CD14-positive monocyte (primary cell): ENCODE measurements at regions not wholly inside any gene's neighbourhood (a gene's known extent, or its start where the extent isn't known, plus 50 kb on each side); places are given as distances from the start of the nearest gene placed in this dataset.

Experiments used
- DNase-seq, 3 donors: peaks; one replicate each; pipeline ENCODE4 v3.0.0-alpha.2; 2011 to 2022
- H2AFZ ChIP-seq: 2 replicates; pipeline ENCODE4 v1.6.0; 2012; ENCODE audit warnings: mild to moderate bottlenecking, low read depth, low read length, inconsistent platforms; ENCODE audit not compliant: insufficient read depth, poor library complexity, severe bottlenecking
- H3K27ac ChIP-seq, 2 donors: 1 replicate in 1 of 2; 2 replicates in 1 of 2; pipeline ENCODE4 v1.5.1; 2012 to 2013; ENCODE audit warnings: low read length in 2 of 2, control low read depth in 1 of 2, inconsistent platforms in 1 of 2, low read depth in 1 of 2, mild to moderate bottlenecking in 1 of 2
- H3K27me3 ChIP-seq, 2 donors: one replicate each; pipeline versions ENCODE4 v1.6.0 to v1.6.1; 2011 to 2013; ENCODE audit warnings: low read length in 2 of 2; ENCODE audit not compliant: control insufficient read depth in 2 of 2, insufficient read depth in 2 of 2
- H3K36me3 ChIP-seq, 2 donors: replicated peaks in 1 of 2; 1 replicate in 1 of 2; 2 replicates in 1 of 2; pipeline versions ENCODE4 v1.5.1 to v1.6.1; 2012 to 2013; ENCODE audit warnings: low read length in 2 of 2, control low read depth in 1 of 2, inconsistent platforms in 1 of 2, mild to moderate bottlenecking in 1 of 2; ENCODE audit not compliant: insufficient read depth in 2 of 2, control insufficient read depth in 1 of 2
- H3K4me1 ChIP-seq, 2 donors: 1 replicate in 1 of 2; 2 replicates in 1 of 2; pipeline versions ENCODE4 v1.5.1 to v1.6.1; 2012 to 2013; ENCODE audit warnings: low read length in 2 of 2, control low read depth in 1 of 2, inconsistent platforms in 1 of 2, mild to moderate bottlenecking in 1 of 2, moderate library complexity in 1 of 2; ENCODE audit not compliant: insufficient read depth in 2 of 2, control insufficient read depth in 1 of 2
- H3K4me2 ChIP-seq: replicated peaks from 2 replicates; pipeline ENCODE3; 2012; ENCODE audit warnings: low read length, moderate library complexity, mild to moderate bottlenecking; ENCODE audit not compliant: poor library complexity, severe bottlenecking; ENCODE audit errors: extremely low read depth
- H3K4me3 ChIP-seq, 3 experiments: fragments of 200-600 bp in 1 of 3; sonication (generic) in 1 of 3; replicated peaks in 1 of 3; 1 replicate in 2 of 3; 2 replicates in 1 of 3; pipeline ENCODE4 v1.5.1; 2011 to 2013; ENCODE audit warnings: low read length in 3 of 3, mild to moderate bottlenecking in 3 of 3, control low read depth in 2 of 3, low read depth in 2 of 3, inconsistent platforms in 1 of 3, moderate library complexity in 1 of 3
- H3K79me2 ChIP-seq: 2 replicates; pipeline ENCODE4 v1.6.0; 2012; ENCODE audit warnings: mild to moderate bottlenecking, control low read depth, inconsistent platforms, low read length, moderate library complexity; ENCODE audit not compliant: insufficient read depth
- H3K9ac ChIP-seq: 2 replicates; pipeline ENCODE4 v1.6.0; 2017; ENCODE audit warnings: low read length, mild to moderate bottlenecking; ENCODE audit not compliant: insufficient read depth, poor library complexity, severe bottlenecking
- H3K9me3 ChIP-seq, 2 donors: replicated peaks in 1 of 2; 1 replicate in 1 of 2; 2 replicates in 1 of 2; pipeline versions ENCODE4 v1.5.1 to v1.6.1; 2012 to 2013; ENCODE audit warnings: low read length in 2 of 2, control low read depth in 1 of 2; ENCODE audit not compliant: control insufficient read depth in 1 of 2, insufficient read depth in 1 of 2
- H4K20me1 ChIP-seq: 2 replicates; pipeline ENCODE4 v1.6.0; 2012; ENCODE audit warnings: mild to moderate bottlenecking, low read length, control low read depth, moderate library complexity; ENCODE audit not compliant: insufficient read depth
- H3K27ac Mint-ChIP-seq, 7 donors: one replicate each; pipeline ENCODE4 v1.8.0; 2020; ENCODE audit warnings: mild to moderate bottlenecking in 7 of 7, mixed read lengths in 7 of 7, moderate library complexity in 6 of 7, inconsistent platforms in 2 of 7
- H3K27me3 Mint-ChIP-seq, 3 donors: one replicate each; pipeline ENCODE4 v1.8.0; 2021 to 2022; ENCODE audit warnings: low read depth in 3 of 3, mild to moderate bottlenecking in 3 of 3, mixed read lengths in 3 of 3, moderate library complexity in 3 of 3, inconsistent platforms in 1 of 3
- H3K36me3 Mint-ChIP-seq, 2 donors: one replicate each; pipeline ENCODE4 v1.8.0; 2020; ENCODE audit warnings: mixed read lengths in 2 of 2, inconsistent platforms in 1 of 2, mild to moderate bottlenecking in 1 of 2
- H3K4me1 Mint-ChIP-seq: one replicate; pipeline ENCODE4 v1.8.0; 2020; ENCODE audit warnings: mild to moderate bottlenecking, mixed read lengths
- H3K4me3 Mint-ChIP-seq, 2 donors: one replicate each; pipeline ENCODE4 v1.8.0; 2020; ENCODE audit warnings: mild to moderate bottlenecking in 2 of 2, mixed read lengths in 2 of 2, moderate library complexity in 1 of 2
- H3K9me3 Mint-ChIP-seq, 7 donors: one replicate each; pipeline ENCODE4 v1.8.0; 2020 to 2022; ENCODE audit warnings: mixed read lengths in 7 of 7, mild to moderate bottlenecking in 6 of 7, moderate library complexity in 6 of 7, inconsistent platforms in 2 of 7
- WGBS: methylation state at CpG from one replicate; pipeline ENCODE4 v1.1.5; 2013; ENCODE audit warnings: missing lambda C conversion rate; ENCODE audit not compliant: insufficient coverage; 5-methylcytosine and 5-hydroxymethylcytosine counted together
- intact Hi-C, 2 donors: fragments of 100-400 bp; cut with micrococcal nuclease; formaldehyde crosslinking; loops; one replicate each; pipeline versions ENCODE4 v1.15.0 to v1.15.1; 2023
- TF ChIP-seq, protein P1 (sequence below): fragments of 200-600 bp; IDR thresholded peaks from one replicate; pipeline ENCODE4 v1.8.0; 2022; ENCODE audit warnings: antibody characterized with exemption, mild to moderate bottlenecking

DNA sequence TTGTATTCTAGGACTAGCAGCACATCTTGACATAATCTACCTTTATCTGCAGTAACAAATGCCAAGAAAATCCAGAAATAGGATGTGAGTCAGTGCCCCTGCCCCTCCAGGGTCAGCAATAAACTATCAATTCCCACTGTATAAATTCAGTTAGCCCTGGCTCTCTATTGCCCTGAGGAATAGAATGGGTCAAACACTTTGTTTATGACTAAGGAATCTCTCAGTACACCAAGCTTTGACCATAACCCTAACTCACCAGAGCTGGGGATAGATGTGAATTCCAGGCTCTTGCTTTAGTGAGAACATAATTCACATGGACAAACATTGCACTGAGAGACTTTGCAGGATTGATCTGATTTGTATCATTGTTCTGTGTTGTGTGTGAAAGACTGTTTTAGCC is 82.3 kb downstream of the CXXC4 start:
- no peak overlapping the region for H2AFZ ChIP-seq
- H3K9me3 ChIP-seq: no peaks in the 10 kb centered on the region
- DNase-seq: no peak
- Mint-ChIP-seq H3K27me3 (no peaks in the 10 kb centered on the region), H3K9me3 (peaks cover 0 to 4% (median 0%) of the 10 kb centered on the region in 7 donors), H3K27ac (no peak overlapping the region), H3K4me3 (no peak overlapping the region), H3K4me1 (no peaks in the 10 kb centered on the region), H3K36me3 (no peaks in the 10 kb centered on the region)
- H3K9ac ChIP-seq: no peak overlapping the region
- no peaks in the 10 kb centered on the region for H3K36me3 ChIP-seq
- TF ChIP-seq, protein P1, sequence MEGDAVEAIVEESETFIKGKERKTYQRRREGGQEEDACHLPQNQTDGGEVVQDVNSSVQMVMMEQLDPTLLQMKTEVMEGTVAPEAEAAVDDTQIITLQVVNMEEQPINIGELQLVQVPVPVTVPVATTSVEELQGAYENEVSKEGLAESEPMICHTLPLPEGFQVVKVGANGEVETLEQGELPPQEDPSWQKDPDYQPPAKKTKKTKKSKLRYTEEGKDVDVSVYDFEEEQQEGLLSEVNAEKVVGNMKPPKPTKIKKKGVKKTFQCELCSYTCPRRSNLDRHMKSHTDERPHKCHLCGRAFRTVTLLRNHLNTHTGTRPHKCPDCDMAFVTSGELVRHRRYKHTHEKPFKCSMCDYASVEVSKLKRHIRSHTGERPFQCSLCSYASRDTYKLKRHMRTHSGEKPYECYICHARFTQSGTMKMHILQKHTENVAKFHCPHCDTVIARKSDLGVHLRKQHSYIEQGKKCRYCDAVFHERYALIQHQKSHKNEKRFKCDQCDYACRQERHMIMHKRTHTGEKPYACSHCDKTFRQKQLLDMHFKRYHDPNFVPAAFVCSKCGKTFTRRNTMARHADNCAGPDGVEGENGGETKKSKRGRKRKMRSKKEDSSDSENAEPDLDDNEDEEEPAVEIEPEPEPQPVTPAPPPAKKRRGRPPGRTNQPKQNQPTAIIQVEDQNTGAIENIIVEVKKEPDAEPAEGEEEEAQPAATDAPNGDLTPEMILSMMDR: no peak
- no peaks in the 10 kb centered on the region for H3K27me3 ChIP-seq
- H3K4me3 ChIP-seq: no peak overlapping the region
- H3K4me1 ChIP-seq: no peaks in the 10 kb centered on the region
- H3K27ac ChIP-seq: no peak overlapping the region
- H3K79me2 ChIP-seq: no peaks in the 10 kb centered on the region
- no peak overlapping the region for H3K4me2 ChIP-seq
- no peaks in the 10 kb centered on the region for H4K20me1 ChIP-seq
- intact Hi-C loops: no loop called here

DNA sequence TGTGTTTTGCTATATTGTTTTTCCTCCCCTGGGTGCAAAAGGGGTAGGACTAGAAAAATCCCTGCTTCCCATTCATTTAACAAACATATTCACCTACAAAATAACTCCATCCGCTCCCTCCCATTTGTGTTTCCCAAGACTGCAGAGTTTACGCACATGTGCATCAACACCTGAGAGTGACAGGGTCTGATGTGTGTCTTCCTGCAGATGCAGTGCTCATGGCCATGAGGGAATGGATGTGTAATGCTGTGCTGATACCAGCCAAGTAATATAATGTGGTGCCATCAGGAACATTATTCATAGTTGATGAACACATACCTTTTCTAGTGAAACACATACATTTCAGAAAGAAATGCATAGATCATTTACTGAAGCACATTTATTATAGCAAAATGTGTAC is 83.2 kb downstream of the CXXC4 start:
- no CpG with 5 or more reads among the region's 2 CpGs for whole genome bisulfite sequencing
- no peak overlapping the region for H3K27ac Mint-ChIP-seq

More for the DNA sequence above, 83.2 kb downstream of the CXXC4 start:
- DNase-seq: no peak
- Mint-ChIP-seq H3K36me3 (no peaks in the 10 kb centered on the region), H3K4me1 (no peaks in the 10 kb centered on the region), H3K4me3 (no peak overlapping the region), H3K9me3 (no peaks in the 10 kb centered on the region), H3K27me3 (no peaks in the 10 kb centered on the region)
- Histone ChIP-seq H3K27ac (no peak overlapping the region), H4K20me1 (no peaks in the 10 kb centered on the region), H3K79me2 (no peaks in the 10 kb centered on the region), H3K4me1 (no peaks in the 10 kb centered on the region), H3K9me3 (no peaks in the 10 kb centered on the region), H3K36me3 (no peaks in the 10 kb centered on the region), H2AFZ (no peak overlapping the region), H3K27me3 (no peaks in the 10 kb centered on the region), H3K9ac (no peak overlapping the region), H3K4me3 (no peak overlapping the region), H3K4me2 (no peak overlapping the region)
- intact Hi-C loops: no loop called here
- TF ChIP-seq, protein P1: no peak
